GM21576 (cell line): ENCODE measurements at regions not wholly inside any gene's neighbourhood (a gene's known extent, or its start where the extent isn't known, plus 50 kb on each side); places are given as distances from the start of the nearest gene placed in this dataset.

ENCODE experiments used
- ATAC-seq: cut with Tn5 transposase; IDR thresholded peaks from one replicate; pipeline ENCODE4 v1.9.1; 2021; ENCODE audit warnings: mild to moderate bottlenecking, moderate library complexity; ENCODE audit not compliant: unreplicated experiment

DNA sequence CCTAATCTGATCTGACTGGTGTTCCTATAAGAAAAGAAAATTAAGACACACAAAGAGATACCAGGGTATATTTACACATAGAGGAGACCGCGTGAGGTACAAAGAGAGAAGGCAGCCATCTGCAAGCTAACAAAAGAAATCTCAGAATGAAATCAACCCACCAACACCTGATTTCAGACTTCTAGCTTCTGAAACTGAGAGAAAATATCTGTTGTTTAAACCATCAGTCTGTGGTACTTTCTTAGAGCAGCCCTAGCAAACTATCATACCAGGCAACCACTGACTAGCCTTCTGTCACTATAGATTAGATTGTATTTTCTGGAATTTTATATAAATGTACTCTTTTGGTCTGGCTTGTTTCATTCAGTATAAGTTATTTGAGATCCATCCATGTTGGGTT, 779.3 kb upstream of the ACO1 start:
- no peak for ATAC-seq

DNA sequence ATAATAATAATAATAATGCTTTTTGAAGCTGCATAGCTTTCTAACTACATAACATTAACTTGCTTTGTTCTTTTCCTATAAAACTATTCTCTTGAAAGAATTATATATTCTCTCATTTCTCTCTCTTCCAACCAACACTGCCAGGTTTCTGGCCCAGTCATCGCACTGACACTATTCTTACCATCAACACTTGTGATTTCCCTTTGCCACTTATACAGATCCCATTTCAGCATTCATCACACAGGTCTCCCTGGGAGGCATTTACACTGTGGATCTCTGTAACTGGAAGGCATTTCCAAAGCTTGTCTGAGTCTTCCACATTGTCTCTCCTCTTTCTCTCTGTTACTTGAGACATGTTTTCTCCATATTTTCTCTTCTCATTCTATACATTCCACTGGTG, 777.8 kb upstream of the ACO1 start:
- no peak for ATAC-seq

DNA sequence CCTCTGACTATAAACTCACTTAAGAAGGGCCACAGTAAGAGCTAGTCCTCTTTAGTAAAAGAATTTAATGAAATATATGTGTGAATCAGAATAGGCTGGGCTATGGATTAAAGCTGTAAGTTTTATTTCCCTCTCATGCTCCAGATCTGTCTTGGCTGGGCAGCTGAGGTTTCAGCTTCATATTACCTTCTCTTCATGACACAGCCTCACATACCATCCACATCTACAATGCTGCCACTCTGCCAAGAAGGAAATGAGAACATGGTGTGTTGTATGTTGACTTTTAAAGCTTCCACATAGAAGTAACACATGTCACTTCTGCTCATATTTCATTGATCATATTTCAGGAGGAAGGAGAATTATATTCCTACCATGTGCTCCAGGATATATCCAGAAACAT, 776.0 kb upstream of the ACO1 start:
- ATAC-seq, result no peak

DNA sequence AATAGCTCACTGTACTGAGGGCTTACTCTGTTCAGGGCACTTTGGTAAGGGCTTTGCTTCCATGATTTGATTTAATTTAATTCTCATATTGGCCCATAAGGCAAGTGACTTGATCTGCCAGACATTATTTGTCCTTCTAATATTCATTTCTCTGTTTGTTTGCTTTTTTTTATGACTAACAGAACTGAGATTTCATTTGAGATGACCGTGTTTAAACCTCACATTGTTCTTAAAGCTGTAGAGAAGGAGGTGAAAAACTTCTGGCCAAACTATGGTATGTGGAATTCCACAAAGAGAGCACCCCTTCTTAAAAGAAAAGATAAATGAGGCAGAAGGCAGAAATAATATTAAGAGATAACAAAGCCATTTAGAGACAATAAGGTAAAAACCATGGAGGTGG, 775.6 kb upstream of the ACO1 start:
- no peak for ATAC-seq

DNA sequence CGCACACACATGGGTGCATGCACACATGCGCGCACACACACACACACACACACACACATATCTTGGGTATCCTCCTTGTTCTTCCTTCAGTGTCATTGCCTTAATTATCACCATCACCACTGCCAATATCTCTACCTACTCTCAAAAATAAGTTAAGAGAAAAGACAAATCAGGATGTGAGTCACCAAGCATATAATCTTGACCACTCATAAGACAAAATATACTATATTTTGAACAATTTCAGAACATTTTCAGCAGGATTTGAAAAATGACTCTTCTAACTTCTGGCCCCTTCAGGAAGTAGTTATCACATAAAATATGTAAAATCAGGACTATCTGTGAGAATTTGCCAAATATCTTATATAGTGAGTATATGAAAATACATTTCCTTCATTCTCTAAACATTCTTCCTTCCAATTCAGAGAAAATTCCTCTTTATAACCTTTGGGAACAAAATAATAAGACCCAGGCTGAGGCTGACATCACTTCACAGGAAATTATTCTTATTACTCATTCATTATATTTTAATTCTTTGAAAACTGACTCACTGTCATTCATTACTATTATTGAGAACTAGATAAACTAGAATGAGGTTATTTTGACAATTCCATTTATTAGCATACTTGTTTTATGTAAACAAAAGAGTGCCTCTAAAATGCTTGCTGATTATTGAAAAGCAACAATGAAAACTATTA, 772.0 kb upstream of the ACO1 start:
- ATAC-seq, result no peak

DNA sequence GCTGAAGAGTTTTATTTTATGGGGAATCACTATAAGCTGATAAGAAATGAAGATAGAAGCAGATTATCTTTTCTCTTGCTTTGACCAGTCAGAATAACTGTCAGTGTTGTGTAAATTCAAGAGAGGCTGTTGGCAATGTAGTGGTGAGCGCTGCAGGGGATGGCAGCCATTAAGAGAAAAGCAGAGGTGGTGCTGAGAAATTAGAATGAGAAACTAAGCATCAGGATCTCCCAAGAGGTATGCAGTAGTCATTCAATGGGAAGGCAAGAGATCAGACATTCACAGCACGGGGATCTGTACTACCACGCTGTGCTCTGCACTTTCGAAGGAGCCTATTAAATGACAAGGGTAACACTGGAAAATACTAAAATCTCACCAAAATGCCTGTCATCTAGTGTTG, 768.5 kb upstream of the ACO1 start:
- ATAC-seq, result no peak

DNA sequence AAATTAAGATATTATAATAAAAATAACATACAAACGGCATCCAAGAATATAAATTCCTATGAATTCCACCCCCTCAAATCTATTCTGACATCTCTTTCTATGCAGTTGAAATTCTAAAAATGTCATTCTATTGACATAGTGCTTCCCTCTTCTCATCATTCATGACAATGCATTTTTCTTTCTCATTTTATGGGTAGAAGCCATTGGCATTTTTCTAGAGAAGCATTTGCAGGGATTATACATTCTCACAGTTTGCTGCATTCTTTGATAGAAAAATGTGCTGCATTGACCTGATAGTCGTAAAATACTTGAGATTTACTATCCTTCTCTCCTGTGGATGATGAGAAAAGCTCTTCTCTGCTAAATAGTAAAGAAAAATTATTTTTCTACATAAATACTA, 760.9 kb upstream of the ACO1 start:
- ATAC-seq, result no peak

DNA sequence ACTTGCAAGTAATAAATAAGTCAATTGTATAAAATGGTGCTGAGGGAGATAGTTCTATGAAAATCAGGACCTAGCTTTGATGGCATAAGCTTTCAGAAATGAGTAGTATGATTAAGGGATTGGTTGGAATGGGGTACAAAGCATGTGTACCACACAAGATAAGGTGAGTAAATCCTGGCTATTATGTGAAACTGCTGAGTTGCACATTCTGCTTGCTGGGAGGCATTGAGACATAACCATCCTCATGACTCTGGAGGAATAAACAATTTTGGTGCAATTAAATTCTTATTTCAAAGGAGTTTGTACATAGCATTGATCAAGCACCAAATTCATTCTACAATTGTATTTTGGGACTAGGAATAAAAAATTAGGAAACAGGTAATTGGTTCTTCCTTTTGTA, 755.2 kb upstream of the ACO1 start:
- no peak for ATAC-seq

DNA sequence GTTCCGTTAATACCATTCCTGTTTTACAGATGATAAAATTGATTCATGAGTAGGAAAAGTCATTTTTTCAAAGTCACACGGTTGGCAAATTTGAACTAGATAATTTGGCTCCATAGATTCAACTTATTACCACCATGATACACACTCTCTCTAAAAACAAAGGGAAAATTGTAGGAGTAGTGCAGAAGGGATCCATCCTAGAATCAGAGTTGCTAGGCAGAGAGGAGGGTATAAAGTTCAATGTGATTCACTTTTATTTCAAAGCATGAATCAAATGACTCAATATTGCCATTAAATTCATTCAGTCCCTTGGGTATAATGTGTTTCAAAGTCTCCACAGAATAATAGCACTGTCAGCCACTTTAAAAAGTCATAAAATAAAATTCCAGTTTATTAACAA, 747.2 kb upstream of the ACO1 start:
- ATAC-seq, result no peak

DNA sequence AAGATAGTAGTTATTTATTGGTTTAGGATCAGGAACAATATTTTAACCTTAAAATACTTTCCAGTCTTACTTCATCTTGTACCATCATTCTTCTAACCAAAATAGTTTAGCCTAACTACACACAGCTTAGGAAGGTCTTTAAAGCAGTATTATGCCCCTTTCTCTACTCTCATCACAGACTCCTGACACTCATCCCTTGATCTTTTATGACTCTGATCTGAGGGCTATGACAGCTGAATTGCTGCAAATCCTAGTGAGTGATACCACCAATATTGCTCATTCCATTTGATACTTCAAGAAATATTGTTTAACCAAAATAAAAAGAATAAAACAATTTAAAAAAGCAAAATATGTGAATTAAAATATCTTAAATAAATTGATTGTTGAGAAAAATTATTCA, 746.6 kb upstream of the ACO1 start:
- no peak for ATAC-seq

DNA sequence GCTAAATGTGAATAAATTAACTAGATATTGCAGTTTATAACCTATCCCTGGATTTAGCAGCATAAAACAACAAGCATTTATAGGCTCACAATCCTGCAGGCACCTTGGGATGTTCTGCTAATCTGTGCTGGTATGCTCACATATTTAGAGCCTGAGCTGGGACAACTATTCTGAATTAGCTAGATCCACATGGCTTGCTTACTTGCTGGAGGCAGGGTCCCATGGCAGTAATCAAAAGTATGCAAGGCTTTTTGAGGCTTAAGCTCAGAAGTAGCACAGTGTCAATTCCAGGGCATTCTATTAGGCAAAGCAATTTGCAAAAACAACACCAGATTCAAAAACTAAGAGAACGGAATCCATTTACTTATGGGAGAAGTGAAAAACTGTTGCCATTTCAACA, 745.0 kb upstream of the ACO1 start:
- ATAC-seq, result no peak

DNA sequence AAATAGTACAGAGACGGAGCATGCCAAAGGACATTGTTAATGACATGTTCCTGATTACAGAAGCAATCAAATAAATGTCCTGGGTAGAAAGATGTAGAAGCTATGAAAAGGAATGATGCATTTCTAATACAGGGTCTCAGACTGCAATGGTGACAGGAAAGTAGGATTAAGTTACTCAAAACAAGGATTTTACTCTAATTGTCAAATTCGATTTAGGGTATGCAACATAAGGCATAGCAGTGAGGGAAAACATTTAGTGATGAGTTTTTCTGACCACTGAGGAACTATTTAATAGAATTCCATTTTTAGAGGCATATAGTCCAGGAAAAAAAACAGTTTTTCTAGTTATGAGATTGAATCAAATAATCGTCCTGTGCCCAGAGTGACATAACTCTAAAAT, 715.1 kb upstream of the ACO1 start:
- ATAC-seq, result no peak

DNA sequence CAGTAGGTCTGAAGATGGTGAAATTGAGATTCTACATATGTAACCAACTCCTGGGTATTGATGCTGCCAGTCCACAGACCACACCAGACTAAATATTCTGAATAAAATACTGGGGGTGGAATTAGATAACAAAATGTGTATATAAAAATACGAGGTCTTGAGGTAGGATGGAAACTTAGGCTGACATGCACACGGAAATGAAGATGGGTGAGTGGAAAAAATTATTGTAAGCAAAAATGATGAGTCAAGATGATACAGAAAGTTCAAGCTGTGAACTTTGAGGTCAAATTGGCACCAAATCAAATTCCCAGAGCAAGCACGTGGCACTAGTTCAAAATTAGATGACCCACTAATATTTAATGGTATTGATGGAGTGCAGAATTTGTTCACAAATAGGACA, 713.4 kb upstream of the ACO1 start:
- no peak for ATAC-seq

DNA sequence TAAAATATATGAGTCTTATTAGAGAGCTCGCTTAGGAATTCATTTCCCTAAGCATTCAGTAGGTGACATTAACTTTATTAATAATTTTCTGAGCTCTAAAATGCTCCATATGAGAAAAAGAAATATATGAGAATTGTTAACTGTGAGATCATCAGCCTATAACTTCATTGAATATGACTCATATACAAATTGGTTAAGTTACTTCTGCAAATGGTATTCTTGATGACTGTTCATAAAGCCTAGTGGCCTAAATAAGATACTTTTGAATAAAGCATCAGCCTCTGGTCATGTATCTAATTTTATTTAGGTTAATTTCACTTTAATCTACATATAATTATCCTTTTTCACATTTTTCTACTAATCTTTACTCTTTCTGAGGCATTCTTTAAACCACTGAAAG, 710.2 kb upstream of the ACO1 start:
- no peak for ATAC-seq

DNA sequence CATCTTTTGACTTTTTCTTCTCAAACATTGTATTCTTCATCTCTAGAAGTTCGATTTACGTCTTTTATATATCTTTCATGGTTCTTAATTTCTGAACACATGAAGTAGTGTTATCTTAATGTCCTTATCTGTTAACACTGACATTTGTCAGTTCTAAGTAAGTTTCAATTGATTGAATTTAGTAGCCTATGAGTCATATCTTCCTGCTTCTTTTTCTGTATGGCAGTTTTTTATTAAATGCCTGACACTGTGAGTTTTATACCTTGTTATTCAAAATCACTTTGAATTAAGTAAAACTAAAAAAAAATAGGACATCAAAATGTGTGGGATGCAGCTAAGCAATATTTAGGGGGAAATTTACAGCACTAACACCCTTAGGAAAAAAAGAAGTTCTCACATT, 707.0 kb upstream of the ACO1 start:
- ATAC-seq, result no peak

DNA sequence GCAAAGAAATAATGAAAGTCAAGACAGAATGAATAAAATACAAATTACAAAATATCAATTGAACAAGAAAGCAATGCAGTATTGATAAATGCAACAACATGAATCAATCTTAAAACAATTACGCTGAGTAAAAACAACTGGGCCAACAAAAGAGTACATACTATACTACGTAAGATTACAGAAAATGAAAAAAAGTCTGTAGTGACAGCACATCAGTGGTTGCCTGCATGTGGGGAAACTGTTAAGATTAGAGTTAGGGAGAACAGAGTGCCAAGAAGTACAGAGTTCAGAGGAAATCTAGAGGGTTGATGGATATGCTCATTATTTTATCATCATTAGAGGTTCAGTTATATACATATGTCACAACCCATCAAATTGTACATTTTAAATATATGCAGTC, 706.6 kb upstream of the ACO1 start:
- no peak for ATAC-seq

DNA sequence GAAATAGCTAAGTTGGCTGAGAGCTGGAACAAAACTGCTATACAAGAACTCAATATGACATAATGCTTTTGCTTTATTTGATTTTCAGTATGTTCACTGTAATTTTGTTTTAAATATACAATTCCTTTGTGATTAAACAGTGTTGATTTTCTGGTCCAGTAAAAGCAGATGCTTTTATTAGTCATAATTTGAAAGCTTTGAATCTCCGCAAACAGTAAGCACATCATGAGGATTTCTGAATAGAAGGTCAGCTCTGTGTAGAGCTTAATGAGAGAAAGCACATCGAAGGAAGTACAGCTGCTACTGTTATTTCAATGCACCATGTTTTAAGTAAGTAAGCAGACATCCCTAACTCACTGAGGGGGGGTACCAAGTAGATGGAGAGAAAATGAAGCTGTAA, 701.3 kb upstream of the ACO1 start:
- no peak for ATAC-seq

DNA sequence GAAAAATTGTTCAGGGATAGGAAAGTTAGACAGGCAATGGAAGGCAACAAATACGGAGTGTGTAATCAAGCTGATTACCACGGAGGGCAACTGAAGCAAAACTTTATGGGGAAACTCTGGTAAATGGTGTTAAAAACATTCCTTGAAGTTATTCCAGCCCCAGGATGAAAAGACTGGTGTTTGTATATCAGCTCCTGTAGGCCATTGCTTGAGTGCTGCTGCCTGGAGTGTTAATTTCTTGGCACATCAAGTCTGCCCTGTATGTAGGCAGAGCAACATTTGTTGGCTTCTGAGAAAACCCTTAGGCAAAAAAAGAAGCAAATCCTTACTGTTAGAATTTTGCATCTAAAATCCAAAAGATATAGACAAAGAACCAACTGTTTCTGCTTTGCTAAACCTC, 686.5 kb upstream of the ACO1 start:
- ATAC-seq, result no peak

DNA sequence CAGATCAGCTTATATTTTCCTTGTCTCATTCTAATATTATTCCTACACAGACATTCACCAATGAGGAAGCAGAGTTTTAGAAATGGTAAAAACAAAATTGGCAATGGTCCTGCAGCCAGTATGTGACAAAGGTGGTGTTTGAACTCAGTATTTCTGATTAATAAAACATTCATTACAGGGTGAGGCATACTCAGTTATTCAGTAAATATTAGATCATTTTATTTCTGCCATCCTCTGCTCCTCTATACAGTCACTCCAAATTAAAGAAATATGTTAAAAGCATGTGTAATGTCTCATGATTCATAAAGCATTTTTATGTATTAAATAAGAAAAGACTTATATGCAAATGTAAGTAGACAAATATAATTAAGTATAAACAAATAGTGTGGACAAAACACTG, 684.6 kb upstream of the ACO1 start:
- ATAC-seq, result no peak

DNA sequence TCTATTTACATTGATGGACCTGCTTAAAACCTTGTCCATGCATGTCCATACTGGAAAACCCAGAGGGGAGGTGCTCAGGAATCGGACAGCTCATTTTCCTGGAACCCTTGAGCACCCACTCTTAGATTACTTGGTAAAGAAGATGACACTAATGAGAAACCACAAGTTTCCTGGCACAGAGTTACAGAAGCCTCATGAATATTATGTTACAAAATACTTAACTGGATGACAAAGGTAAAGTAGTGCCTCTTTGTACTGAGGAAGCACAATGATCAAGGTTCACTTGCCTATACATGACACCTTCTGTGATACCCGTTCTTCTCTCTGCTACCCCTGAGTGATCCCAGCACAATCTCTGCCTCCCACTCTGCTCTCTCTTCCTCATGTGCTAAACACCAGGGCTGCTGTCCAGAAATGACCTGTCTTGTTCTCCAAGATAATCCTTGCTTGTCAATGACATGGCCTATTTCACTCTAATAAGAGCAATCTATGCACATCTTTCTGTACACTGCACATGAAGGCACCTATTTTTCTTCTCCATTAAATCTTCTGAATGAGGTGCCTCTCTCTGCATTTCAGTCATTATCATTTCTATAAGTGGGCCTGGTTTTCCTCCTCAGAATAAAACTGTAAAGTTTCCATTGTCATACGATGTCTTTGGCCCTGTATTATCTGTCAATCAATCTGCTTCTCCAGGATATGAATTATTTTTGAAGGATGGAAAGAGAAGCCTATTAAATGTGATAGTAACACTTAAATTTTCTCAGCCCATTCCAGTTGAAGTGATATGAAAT, 684.0 kb upstream of the ACO1 start:
- ATAC-seq, result no peak

DNA sequence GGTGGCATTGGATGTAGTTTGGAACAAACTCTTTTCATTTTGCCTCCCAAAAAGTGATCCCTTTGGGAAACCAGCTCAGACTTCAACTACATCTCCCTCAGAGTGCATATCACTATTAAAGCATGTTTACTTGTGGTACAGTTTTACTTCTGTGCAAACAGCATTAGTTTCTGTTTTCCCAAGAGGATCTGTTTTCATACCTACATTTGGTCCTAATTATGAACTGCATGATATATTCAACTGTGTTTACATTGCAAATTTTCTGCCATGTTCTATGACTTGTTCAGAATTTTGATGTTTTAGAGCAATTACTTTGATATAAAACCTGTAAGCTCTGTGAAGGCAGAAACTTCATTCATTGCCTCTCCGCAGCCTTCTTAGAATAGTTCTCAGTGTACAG, 681.5 kb upstream of the ACO1 start:
- no peak for ATAC-seq

DNA sequence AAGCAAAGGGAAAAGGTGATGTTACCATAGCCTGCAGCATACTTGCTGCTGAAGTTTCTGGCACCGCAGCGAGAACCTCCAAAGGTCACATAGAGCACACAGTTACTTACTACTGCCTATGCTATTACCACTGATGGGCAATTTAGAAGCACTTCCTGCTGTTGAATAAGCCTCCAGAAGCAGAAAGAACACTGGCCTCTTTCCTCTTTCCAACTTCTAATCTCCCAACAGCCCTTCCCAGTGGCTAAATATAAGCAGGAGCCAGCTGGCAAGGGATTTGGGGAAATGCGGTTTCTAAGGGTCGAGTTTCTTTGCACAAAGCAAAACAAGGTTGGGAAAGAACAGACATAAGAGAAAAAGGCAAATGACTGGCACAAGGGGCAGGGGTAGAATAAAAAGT, 669.2 kb upstream of the ACO1 start:
- no peak for ATAC-seq

DNA sequence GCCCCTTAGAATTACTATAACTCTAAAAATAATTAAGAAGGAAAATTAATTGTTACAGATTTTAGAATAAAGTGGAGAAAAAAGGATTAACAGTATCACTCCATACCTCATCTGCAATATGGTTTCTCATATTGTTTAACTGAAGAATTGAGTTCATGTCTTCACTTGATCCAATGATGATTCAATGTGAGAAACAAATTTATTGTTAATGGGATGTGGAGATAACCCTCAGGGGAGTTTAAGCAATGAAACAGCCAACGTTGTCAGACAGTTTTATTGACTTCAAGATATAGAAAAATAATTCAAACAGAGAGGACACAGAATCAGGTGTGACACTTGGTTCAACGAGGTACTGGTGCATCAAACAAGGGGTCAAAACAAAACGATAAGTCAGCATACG, 665.2 kb upstream of the ACO1 start:
- ATAC-seq, result no peak
